ENCODE measurements at regions not wholly inside any gene's neighbourhood (a gene's known extent, or its start where the extent isn't known, plus 50 kb on each side); places are given as distances from the start of the nearest gene placed in this dataset.

DNA sequence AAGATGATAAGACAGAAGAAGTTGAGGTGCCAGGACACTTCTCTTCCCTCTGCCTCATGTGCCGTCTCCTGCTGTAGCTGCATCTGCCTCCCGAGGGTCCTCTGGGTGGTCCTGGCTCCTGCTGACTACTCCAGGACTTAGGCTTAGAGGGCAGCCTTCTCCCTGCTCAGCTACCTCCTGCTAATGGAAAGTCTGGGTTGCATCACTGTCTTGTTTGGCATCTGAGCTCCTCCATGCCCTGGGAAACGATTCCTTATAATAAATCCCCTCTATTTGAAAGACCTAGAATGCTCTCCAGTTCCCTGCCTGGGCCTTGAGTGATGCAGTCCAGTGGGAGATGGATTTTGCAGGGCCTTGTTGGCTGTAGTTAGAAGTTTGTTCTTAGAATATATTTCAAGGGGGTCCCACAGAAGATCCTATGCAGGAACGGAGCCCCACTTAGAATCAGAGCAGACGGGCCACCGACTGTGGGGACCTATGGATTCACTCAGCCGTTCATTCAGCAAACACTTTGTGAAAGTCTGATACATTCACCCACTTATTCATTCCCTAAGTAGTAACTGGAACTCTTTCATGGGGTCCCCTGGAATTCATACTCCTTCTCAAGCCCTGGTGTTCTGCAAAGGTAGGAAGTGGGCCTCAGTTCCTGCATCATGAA is 269.8 kb upstream of the HDAC4 start:
- DNase-seq = no peak

DNA sequence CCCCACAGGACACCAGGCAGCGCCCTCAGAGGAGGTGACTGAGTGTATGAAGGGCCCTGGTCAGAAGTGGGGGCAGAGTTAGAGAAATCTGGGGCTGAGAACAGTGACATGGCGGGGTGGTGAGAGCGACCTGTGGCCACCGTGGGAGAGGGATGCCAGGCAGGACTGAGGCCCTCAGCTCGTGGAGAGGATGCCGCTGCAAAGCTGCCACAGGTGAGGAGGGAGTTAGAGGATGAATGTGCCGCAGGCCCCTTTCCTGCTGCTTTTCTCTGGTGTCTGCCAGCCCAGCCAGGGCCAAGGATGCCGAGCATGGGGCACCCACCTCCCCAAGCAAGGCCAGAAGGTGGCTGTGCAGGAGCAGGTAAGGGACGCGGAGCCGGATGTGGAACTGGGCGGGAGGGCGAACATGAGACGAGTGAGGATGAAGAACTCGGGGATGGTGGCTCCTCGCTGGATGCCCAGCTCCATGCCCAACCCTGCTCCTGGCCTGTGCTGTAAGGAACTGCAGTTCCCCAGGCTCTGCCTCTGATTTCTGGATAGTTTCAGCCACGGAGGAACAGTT is 269.2 kb upstream of the HDAC4 start:
- DNase-seq = no peak

DNA sequence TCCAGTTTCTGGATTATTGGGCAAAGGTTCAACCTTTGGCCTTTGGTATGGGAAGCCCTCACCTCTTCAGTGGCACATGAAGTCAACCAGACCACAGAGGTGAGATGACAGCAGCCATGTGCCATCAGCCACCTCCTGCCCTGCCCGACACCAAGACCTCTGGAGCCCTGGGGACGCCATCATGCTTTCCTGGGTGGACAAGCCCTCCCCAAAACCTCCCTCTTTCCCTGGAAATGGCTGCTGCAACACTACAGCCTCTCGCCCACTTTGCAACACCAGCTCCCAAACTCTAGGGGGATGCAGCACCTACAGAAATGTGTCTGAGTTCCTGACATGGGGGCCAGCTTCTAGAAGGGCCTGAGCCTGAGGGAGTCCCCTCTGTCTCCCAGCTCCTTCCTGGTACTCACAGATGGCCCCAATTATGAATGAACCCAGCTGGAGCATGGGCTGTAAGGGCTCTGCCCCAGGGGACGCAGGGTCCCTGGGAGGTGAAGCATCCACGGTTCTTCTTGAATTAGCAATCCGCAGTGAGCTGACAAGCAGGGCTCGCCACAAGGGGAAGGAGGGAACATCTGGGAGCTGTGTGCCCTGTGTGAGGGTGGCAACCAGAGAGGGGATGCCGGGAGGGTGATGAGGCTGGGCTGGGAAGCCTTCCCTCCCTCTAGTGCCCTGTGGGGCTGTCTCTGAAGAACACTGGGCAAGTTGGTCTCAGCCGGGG is 268.5 kb upstream of the HDAC4 start:
- DNase-seq = no peak

DNA sequence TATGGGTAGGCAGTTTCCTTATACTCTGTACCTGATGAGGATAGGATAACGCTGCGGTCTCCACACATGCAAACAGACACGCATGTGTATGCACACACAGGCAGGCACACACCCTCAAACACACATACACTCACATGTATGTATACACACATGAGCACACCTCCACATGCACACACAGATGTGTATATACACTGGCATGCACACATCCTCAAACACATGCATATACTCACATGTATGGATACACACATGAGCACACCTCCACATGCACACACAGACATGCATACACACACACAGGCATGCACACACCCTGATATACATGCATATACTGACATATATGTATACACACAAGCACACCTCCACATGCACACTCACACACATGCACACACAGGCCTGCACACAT is 267.8 kb upstream of the HDAC4 start:
- DNase-seq = no peak

DNA sequence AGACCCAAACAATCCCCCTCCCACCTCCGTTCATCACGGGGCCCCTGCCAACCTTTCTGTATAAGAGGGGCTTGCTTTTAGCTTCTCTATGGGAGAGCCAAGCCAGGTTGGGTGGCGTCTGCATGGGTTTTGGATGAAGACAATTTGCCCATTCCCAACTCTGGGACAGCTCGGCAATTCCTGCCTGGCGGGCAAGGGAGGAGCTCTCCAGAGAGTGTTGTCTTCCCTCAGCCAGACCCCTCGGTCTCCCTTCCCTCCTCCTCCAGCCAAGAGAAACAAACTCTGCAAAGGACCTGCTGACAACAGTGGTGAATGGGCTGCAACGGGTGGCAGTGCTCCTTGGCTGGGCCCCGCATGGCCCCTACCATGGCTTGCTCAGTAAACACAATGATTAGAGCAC is 267.2 kb upstream of the HDAC4 start:
- no peak for DNase-seq

DNA sequence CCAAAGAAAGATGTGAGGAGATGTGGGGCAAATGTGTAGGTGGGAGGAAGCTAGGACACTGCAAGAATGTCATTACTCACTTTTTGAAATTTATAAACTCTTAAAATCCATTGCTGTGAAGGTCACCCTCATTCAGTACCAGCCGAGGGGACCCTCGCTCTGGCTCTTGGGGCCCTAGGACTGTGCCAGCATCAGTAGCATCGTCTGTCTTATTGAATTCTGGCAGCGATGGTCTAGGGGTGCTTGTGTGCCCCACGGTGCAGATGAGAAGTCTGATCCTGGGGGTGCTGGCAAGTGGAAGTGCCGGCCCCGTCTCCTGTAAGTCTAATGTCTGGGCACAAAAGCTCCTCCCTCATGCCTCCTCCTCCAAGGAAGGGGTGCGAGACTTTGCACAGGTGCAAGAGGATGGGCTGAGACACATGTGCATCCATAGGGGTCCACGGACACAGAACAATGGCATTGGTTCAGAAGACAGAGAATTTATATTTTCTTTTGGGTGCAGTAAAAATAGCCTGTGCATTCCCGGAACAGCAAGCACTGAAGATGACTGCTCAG is 266.7 kb upstream of the HDAC4 start:
- no peak for DNase-seq

DNA sequence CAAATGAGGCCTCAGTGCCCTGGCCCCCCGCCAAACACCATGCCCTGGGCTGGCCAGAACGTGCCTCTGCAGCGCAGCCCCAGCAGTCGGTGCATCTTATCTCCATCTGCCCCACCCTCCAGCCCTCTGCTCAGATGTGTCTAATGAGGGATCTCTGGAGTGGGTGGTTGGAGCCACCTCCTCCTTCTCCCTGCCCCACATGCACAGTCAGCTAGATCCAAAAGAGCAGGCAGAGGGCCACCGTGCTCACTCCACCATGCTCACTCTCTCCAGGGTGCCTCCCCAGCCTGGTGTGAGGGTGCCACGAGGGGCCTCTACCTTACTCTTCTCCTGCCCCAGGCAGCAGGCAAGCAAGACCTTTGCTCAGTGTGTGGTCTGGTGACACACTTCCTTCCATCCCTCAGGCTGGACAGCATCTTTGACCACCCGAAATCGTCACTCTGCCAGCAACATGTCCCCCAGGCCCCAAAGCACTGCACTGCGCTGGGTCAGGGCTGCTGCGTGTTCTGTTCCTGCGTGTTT is 266.1 kb upstream of the HDAC4 start:
- DNase-seq = no peak

DNA sequence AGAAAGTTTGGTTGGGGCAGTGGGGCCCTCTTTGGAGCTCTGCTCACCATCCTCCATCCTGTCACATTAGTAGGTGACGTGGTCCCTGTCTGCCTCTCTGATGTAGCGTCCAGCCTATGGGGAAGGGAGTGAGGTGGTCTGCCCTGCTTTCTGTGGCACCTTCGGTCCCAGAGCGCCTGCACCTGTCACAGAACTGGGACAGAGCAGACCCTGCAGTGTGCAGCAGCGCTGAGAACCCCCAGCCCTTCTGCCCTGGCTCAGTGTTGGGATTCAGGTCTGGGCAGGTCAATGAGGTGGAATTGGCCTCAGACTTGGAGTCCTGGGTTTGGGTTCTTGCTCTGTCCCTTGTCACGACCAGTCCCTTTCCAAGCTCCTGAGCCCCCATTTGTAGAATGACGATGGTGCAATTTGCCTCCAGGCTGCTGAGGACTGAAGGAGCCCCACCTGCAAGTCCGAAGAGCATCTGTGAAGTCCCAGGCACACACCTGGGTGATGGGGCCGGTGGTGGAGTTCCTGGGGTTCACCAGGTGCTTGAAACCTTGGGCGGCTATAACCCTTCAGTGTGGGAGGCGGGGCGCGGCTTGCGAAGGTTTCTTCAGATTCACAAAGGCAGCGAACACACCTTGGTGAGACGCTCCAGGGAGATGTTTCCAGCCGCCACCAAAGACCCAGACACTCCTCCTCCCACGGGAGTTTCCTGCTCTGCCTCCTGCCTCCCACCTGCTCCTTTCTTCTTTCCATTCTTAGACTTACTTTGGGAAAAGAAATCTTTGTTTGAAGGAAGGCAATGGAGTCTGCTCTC is 265.4 kb upstream of the HDAC4 start:
- no peak for DNase-seq

DNA sequence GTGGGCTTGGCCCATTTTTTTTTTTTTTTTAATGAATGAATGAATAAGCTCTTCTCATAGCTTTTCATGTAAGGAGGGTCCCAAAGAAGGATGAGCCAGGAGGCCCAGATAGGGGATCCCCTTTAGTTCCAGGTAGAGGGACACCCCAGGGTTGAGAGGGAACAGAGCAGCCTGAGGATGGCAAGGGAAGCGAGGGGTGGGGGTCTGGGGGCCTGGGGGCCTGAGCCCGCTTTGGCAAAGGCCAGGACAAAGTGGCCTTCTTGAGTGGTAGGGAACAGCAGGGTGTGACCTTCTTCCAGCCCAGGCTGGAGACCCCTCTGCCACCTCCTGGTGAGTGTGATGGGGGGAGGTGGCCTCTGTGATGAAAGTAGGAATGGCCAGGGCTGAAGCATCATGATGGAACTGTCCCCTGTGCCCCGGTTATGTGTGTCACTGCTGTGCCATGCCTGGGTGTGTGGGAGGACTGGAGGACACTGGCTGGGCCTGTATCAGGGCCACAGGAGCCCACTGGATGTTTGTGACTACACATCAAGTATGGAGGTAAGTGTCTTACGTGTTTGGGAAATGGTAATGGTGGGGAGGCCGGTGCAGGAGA is 263.5 kb upstream of the HDAC4 start:
- DNase-seq = no peak

DNA sequence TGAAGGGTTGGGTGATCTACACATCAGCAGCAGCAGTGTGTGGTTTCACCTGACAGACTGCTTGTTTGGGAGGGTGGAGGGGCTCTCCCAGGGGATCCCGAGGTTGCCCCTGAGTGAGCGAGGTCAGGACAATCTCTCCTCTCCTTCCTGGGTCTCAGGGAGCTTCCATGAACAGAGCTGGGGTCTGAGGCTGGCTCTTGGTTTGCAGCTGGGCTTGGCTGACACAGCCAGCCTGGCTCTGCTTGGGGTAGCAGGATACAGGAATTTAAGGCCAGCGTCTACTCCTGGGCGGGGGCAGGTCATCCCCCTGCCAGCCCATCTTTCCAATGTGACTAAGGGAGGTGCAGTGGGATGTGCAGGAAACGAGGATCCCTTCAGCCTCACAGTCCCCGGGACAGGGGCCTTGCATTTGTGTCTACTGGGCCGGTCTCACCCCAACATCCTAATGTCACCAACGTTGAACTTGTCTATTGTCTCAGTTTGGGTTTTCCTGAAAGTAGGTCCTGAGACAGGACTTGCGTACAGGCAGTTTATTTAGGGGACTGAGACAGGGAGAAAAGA is 262.6 kb upstream of the HDAC4 start:
- DNase-seq = no peak

DNA sequence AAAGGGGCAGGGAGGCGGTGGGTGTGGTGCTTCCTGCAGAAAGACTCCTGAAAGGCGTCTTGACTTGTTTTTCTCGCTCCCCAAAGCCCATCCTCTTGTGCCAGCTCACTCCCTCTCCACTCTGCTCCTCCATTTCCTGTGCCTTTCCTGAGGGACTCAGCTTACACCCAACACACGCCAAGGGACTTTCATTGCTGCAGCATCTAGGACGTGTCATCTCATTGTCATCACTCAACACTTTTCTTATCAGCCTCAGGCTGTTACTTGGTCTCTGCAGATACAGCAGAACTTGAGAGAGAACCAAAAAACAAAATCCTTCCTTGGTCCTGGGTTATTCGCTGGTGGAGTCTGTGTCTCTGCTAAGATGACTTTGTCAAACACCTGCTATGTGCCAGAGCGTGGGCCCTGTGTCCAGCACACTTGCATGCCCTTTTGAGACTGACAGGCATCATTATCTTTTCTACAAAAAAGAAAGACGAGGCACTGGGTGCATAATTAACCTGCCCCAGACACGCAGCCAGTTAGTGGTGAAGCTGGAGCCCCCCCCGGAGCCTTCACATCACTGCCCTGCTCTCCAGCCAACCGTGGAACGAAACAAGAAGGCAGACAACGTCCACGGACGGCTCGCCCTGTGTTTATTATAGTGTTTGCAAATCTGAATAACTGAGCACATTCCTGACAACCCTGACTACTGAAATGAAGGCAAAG is 261.7 kb upstream of the HDAC4 start:
- DNase-seq = no peak

DNA sequence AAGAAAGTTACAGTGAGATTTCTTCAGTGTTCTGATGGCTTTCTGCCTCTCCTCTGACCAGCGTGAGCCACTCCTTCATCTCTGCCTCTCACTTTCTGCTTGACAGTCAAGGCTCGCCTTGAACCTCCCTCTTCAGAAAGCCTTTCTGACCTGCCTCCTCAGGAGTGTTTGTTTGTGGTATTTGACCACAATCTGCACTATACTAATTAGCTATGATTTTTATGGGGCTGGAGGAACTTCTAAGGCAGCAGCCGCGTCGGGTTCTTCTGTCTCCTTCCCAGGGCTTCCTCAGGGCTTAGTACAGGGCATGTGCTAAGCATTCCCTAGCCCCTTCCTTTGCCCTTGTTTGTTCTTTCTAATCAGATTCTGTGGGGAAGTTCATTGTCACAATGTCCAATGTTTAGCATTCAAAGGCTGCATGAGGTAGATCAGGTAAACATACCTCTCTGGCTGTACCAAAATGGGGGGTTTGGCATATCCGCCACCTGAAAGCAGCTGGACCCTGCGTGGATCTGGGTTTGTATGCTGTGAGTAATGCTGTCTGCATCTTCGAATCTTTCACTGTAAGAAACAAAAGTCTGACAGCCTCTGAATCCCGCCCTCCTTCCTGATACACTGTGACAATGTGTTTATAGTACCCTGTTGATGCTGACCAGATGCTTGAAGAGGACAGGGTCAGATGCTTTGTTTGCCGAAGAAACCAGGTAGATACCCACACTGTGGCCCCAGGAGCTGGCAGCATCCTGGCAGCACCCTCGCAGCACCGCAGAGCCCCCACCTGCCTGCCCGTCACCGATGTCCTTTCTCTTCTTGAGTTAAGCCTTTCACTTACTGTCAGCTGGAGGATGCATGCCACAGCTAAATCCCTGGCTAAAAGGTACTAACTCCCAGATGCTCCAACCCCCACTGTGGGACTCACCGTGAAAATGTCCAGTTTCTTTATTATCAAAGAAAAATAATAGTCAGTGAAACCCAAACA is 260.8 kb upstream of the HDAC4 start:
- DNase-seq = no peak

DNA sequence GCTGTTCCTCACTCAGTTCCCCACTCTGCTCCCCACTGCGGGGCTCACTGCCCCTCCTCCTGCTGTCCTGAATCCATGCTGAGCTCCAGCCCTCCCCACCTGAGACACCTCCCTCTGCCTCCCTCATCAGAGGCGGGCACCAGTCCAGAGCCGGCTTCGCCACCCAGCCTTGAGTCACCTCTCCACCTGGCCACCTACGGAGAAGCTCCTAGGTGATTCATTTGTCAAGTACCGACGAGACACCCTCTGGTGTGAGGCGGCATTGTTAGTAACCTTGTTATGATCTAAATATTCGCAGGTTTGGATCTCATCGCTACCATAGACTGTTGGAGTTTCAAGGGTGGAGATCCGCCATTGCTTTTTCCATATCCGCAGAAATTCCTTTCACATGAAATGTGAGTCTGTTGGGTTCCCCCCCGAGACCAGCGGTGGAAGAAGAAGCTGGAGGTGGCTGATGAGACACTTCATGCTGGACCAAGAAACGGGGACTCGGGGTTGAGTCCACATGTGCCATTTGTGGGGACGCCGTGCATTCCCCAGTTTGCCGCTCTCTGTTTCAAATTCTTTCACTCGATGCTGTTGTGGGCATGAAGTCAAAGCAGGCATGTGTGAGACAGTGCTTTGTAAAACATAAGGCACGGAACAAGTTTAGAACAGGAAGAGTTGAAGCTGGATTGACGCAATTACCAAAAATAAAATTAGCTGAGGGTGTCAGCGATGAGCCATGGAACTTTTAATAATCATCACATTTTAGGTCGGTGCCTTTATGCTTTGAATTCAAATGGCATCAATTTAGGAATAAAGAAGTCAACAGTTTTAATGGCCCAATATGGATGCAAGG is 259.8 kb upstream of the HDAC4 start:
- no peak for DNase-seq

DNA sequence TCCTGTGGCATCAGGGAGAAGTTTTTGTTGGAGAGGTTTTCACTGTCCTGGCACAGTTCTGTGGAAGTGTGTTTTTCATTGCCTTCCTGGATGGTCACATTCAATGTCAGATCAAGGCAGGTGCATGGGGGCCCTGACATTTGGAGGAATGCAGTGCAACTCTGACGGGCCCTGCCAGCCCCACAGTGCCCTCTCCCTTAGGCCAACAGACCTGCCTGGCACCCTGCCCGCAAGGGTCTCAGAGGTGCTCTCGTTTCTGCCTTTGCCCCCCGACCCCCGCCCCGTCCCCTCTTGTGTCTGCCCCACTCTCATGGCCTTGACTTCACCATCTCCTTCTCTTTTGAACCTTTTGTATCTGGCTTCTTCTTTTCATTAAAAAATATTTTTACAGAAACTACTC is 257.2 kb upstream of the HDAC4 start:
- no peak for DNase-seq

DNA sequence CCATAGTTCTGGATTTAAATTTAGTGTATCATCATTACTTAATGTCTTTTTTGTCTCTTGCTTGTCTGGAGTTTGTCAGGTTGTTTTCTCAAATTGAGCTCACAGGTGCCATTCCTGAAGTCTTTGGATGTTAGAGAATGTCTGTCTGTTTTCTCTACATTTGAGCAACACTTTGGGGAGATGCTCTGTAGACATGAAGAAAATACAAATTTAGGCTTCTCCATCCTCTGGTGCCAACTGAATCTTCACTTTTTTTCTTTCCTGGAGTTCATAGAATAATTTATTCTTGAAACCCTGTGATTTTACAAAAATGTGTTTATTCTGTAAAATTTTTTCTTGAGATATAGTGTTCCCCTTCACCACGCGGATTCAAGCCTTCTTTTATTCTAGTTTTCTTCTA is 256.4 kb upstream of the HDAC4 start:
- DNase-seq = no peak

DNA sequence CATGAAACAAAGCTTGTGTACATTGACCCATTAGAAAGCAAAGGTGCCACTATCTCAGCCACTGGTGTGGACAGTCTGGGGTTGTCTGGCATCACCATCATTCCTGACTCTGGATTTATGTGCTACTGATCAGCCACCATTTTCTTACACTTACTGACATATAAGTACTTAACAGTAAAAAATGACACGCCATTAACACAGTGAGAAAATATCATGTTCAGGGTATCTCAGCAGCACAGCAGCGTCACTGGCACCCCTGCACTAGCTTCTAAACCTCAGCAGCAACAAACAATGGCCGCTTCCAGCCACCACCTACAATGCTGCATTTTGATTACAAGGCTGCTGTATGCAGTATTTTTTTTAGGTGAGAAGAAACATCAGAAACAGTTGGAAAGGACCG is 253.4 kb upstream of the HDAC4 start:
- no peak for DNase-seq

DNA sequence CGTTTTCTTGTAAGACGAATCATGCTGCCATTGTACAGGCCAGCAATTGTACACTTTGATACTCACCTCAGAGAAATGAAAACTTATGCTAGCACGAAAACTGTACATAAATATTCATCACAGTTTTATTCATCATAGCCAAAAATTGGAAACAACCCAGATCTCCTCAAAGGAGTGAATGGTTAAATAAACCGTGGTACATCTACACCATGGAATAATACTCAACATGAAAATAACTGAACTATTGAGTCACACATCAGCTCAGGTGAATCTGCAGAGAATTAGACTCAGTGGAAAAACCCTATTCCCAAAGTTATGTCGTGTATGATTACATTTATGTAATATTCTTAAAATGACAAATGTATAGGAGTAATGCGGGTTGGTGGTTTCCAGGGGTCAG is 251.0 kb upstream of the HDAC4 start:
- no peak for DNase-seq

DNA sequence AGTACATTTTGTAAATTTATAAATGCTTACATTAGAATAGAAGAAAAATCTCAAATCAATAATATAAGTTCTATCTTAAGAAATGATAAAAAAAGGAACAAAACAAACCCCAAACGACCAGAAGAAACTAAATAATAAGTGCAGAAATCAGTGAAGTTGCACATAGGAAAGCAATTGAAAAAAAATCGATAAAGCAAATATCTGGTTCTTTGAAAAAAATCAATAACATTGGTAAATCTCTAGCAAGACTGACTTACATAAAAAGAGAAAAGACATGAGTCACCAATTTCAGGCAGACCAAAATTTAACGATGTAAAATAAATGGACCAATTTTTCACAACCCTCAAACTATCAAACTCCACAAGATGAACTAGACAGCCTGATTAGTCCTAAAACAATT is 249.9 kb upstream of the HDAC4 start:
- DNase-seq = no peak

DNA sequence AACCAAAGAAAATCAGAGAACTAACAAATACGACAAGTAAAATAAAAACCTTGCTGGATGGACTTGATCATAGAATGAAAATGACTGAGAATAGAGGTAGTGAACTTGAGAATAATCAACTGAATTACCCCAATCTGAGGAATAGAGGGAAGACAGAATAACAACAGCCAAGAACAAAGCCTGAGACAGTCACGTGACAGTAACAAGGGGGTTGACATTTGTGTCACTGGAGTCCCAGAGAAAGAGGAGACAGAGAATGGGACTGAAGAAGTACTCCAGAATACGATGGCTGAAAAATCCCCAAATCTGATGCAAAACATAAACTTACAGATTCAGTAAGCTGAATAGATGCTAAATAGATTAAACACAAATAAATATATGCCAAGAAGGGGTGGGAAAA is 248.5 kb upstream of the HDAC4 start:
- no peak for DNase-seq

Measured in right kidney (tissue), 1 donor.